ENCODE measurements at regions not wholly inside any gene's neighbourhood (a gene's known extent, or its start where the extent isn't known, plus 50 kb on each side); places are given as distances from the start of the nearest gene placed in this dataset.

GRCh38 chr15:38961931-38962330 lies 397.3 kb upstream of the RASGRP1 start:
- H2BK15ac ChIP-seq (ENCODE audit: low read length), result no peak overlapping the region
- FAIRE-seq, result no peak
- no peak for TF ChIP-seq SP2 (IDR thresholded peaks at IDR 0.05; ENCODE audit: low read length)
- no peak for TF ChIP-seq RNF2 (IDR thresholded peaks at IDR 0.05; ENCODE audit: borderline replicate concordance, low read depth, low read length, missing control alignments, poor library complexity, severe bottlenecking)
- no peak for TF ChIP-seq JUND (IDR thresholded peaks at IDR 0.05; ENCODE audit: low read length)
- TF ChIP-seq CEBPB (IDR thresholded peaks at IDR 0.05; ENCODE audit: low read depth, low read length), result no peak
- no peak for TF ChIP-seq KDM5A (IDR thresholded peaks at IDR 0.05; ENCODE audit: low read length)
- TF ChIP-seq RAD21 (IDR thresholded peaks at IDR 0.05 in 1 of 2, conservative IDR thresholded peaks at IDR 0.05 in 1 of 2; ENCODE audit: low read depth in 2 of 2, low read length in 2 of 2), result no peak
- TF ChIP-seq YY1 (IDR thresholded peaks at IDR 0.05; ENCODE audit: low read depth, low read length), result no peak
- TF ChIP-seq POLR2A (IDR thresholded peaks at IDR 0.05; ENCODE audit: control extremely low read depth in 1 of 2, low read depth in 2 of 2, low read length in 2 of 2), result no peak
- no peak for TF ChIP-seq RBBP5 (IDR thresholded peaks at IDR 0.05; ENCODE audit: borderline replicate concordance, low read depth, low read length)
- no peak for TF ChIP-seq ATF3 (IDR thresholded peaks at IDR 0.05; ENCODE audit: insufficient read depth, low read depth, low read length)
- no peak for TF ChIP-seq ASH2L (IDR thresholded peaks at IDR 0.05; ENCODE audit: low read length)
- TF ChIP-seq SP1 (IDR thresholded peaks at IDR 0.05; ENCODE audit: low read depth, low read length), result no peak
- no peak for TF ChIP-seq PHF8 (conservative IDR thresholded peaks at IDR 0.05; ENCODE audit: low read depth, low read length)
- TF ChIP-seq EZH2 (IDR thresholded peaks at IDR 0.05; ENCODE audit: low read depth, low read length, severe bottlenecking), result no peak
- TF ChIP-seq RXRA (IDR thresholded peaks at IDR 0.05; ENCODE audit: insufficient read depth, low read depth, low read length), result no peak

More at GRCh38 chr15:38961931-38962330, 397.3 kb upstream of the RASGRP1 start:
- POLR2A ChIA-PET (ENCODE audit: partially characterized antibody), result no interaction called here
- no peak for DNase-seq (ENCODE audit: low read depth in 1 of 2, low spot score in 2 of 2)
- Histone ChIP-seq H3K27ac (ENCODE audit: low read depth, low read length) (no peak overlapping the region), H2BK12ac (ENCODE audit: low read depth, low read length) (no peak overlapping the region), H3K23me2 (ENCODE audit: low read depth, low read length) (no peaks in the 10 kb centered on the region), H2BK20ac (ENCODE audit: low read length) (no peak overlapping the region), H3K18ac (ENCODE audit: extremely low read depth, low read length) (no peak overlapping the region), H4K20me1 (replicated peaks in 1 of 2; ENCODE audit: control insufficient read depth in 1 of 2, insufficient read depth in 2 of 2, low read length in 2 of 2) (no peaks in the 10 kb centered on the region), H2AK5ac (ENCODE audit: low read depth, low read length) (no peak overlapping the region), H3K23ac (ENCODE audit: insufficient read length) (no peak overlapping the region), H2BK120ac (replicated peaks; ENCODE audit: low read depth, low read length) (no peak overlapping the region), H3K4me2 (ENCODE audit: insufficient read depth in 1 of 2, low read depth in 2 of 2, low read length in 2 of 2) (no peak overlapping the region), H3K27me3 (replicated peaks in 1 of 4; ENCODE audit: control insufficient read depth in 3 of 4, extremely low read depth in 1 of 4, insufficient read depth in 3 of 4, low read length in 3 of 4) (no peaks in the 10 kb centered on the region), H3K4me1 (replicated peaks in 1 of 4; ENCODE audit: control insufficient read depth in 3 of 4, insufficient read depth in 4 of 4, low read length in 3 of 4) (no peaks in the 10 kb centered on the region), H3K36me3 (ENCODE audit: control insufficient read depth in 2 of 4, insufficient read depth in 4 of 4, low read length in 3 of 4) (no peaks in the 10 kb centered on the region), H3K79me2 (ENCODE audit: control insufficient read depth in 1 of 2, insufficient read depth in 2 of 2, low read length in 2 of 2) (no peaks in the 10 kb centered on the region), H3K56ac (replicated peaks; ENCODE audit: insufficient read length, low read depth, low read length) (no peak overlapping the region), H4K8ac (ENCODE audit: extremely low read depth, insufficient read depth, low read length) (no peak overlapping the region), H2AFZ (ENCODE audit: low read length) (no peak overlapping the region), H3K4ac (replicated peaks; ENCODE audit: insufficient read length, low read depth, low read length) (no peak overlapping the region), H3K14ac (ENCODE audit: insufficient read length) (no peak overlapping the region), H3K4me3 (ENCODE audit: extremely low read depth in 1 of 4, insufficient read depth in 2 of 4, low read depth in 3 of 4, low read length in 4 of 4) (no peak overlapping the region), H4K5ac (ENCODE audit: insufficient read length, low read depth, low read length) (no peak overlapping the region), H4K91ac (replicated peaks; ENCODE audit: insufficient read length, low read length) (no peak overlapping the region), H3K9ac (replicated peaks in 1 of 4; ENCODE audit: extremely low read depth in 1 of 4, low read depth in 3 of 4, low read length in 3 of 4) (no peak overlapping the region), H3K9me3 (ENCODE audit: insufficient read depth in 2 of 2, low read depth in 1 of 2, low read length in 1 of 2) (no peaks in the 10 kb centered on the region), H2BK5ac (ENCODE audit: low read depth, low read length) (no peak overlapping the region), H3K79me1 (ENCODE audit: low read depth, low read length) (no peaks in the 10 kb centered on the region)
- CTCF ChIA-PET (ENCODE audit: partially characterized antibody), result no interaction called here
- 87% methylated on average over 2 of the region's 2 CpGs; no CpG with 5 or more reads in 1 of the 2 experiments for WGBS, 2 experiments (ENCODE audit: extremely low coverage in 1 of 2, insufficient coverage in 1 of 2, insufficient read length in 1 of 2, insufficient replicate concordance in 2 of 2, low coverage in 1 of 2, low lambda C conversion rate in 2 of 2, missing lambda C conversion rate in 1 of 2)
